ENCODE measurements at regions not wholly inside any gene's neighbourhood (a gene's known extent, or its start where the extent isn't known, plus 50 kb on each side); places are given as distances from the start of the nearest gene placed in this dataset.

GRCh38 chr21:28518630-28519029 lies 474.0 kb downstream of the LTN1 start:
- H3K4me3 ChIP-seq (ENCODE audit: insufficient read depth, low read length, poor library complexity, severe bottlenecking), result no peak overlapping the region
- no peaks in the 10 kb centered on the region for H3K27me3 ChIP-seq (ENCODE audit: low read length)
- no peaks in the 10 kb centered on the region for H3K9me2 ChIP-seq (replicated peaks; ENCODE audit: insufficient read depth, low read length)
- H3K9ac ChIP-seq (ENCODE audit: low read length), result no peak overlapping the region
- H2AFZ ChIP-seq (ENCODE audit: low read depth, low read length, severe bottlenecking), result peak overlapping the region; percentile 1
- H4K20me1 ChIP-seq (ENCODE audit: low read depth, low read length), result no peaks in the 10 kb centered on the region
- no peak overlapping the region for H3K27ac ChIP-seq (ENCODE audit: low read depth, low read length)
- no peaks in the 10 kb centered on the region for H3F3A ChIP-seq (ENCODE audit: insufficient read depth)
- TF ChIP-seq CTCF (IDR thresholded peaks at IDR 0.05; ENCODE audit: insufficient read depth, low read length, poor library complexity, severe bottlenecking) (no peak), EZH2phosphoT487 (conservative IDR thresholded peaks at IDR 0.05; ENCODE audit: low read length) (no peak)
- H3K36me3 ChIP-seq (ENCODE audit: low read length), result no peaks in the 10 kb centered on the region
- H3K79me2 ChIP-seq (ENCODE audit: insufficient read depth, low read length), result no peaks in the 10 kb centered on the region
- no peaks in the 10 kb centered on the region for H3K9me3 ChIP-seq (ENCODE audit: insufficient read depth, low read length)
- H3K4me2 ChIP-seq (ENCODE audit: low read depth, low read length, poor library complexity, severe bottlenecking), result no peak overlapping the region

- Histone ChIP-seq H3K9ac (ENCODE audit: low read length) (no peak overlapping the region), H4K20me1 (ENCODE audit: low read depth, low read length) (no peaks in the 10 kb centered on the region), H3K4me2 (ENCODE audit: low read depth, low read length, poor library complexity, severe bottlenecking) (peak overlapping the region; percentile 33), H3K9me3 (ENCODE audit: insufficient read depth, low read length) (no peaks in the 10 kb centered on the region), H3F3A (ENCODE audit: insufficient read depth) (no peaks in the 10 kb centered on the region), H3K36me3 (ENCODE audit: low read length) (no peaks in the 10 kb centered on the region), H3K9me2 (replicated peaks; ENCODE audit: insufficient read depth, low read length) (no peaks in the 10 kb centered on the region), H3K79me2 (ENCODE audit: insufficient read depth, low read length) (no peaks in the 10 kb centered on the region), H3K27me3 (ENCODE audit: low read length) (no peaks in the 10 kb centered on the region), H3K27ac (ENCODE audit: low read depth, low read length) (no peak overlapping the region), H2AFZ (ENCODE audit: low read depth, low read length, severe bottlenecking) (peak overlapping the region; percentile 73), H3K4me3 (ENCODE audit: insufficient read depth, low read length, poor library complexity, severe bottlenecking) (no peak overlapping the region)
- TF ChIP-seq EZH2phosphoT487 (conservative IDR thresholded peaks at IDR 0.05; ENCODE audit: low read length) (no peak), CTCF (IDR thresholded peaks at IDR 0.05; ENCODE audit: insufficient read depth, low read length, poor library complexity, severe bottlenecking) (peak; percentile 88)
Measured at GRCh38 chr21:28516991-28517592, 475.6 kb downstream of the LTN1 start.

GRCh38 chr21:28516021-28516420 lies 476.7 kb downstream of the LTN1 start:
- Histone ChIP-seq H3K79me2 (ENCODE audit: insufficient read depth, low read length) (no peaks in the 10 kb centered on the region), H3K27me3 (ENCODE audit: low read length) (no peaks in the 10 kb centered on the region), H3K9me3 (ENCODE audit: insufficient read depth, low read length) (no peaks in the 10 kb centered on the region), H3K4me3 (ENCODE audit: insufficient read depth, low read length, poor library complexity, severe bottlenecking) (no peak overlapping the region), H3K4me2 (ENCODE audit: low read depth, low read length, poor library complexity, severe bottlenecking) (no peak overlapping the region), H3K9ac (ENCODE audit: low read length) (no peak overlapping the region), H3K36me3 (ENCODE audit: low read length) (no peaks in the 10 kb centered on the region), H3K9me2 (replicated peaks; ENCODE audit: insufficient read depth, low read length) (no peaks in the 10 kb centered on the region), H4K20me1 (ENCODE audit: low read depth, low read length) (no peaks in the 10 kb centered on the region), H3K27ac (ENCODE audit: low read depth, low read length) (no peak overlapping the region), H2AFZ (ENCODE audit: low read depth, low read length, severe bottlenecking) (no peak overlapping the region), H3F3A (ENCODE audit: insufficient read depth) (no peaks in the 10 kb centered on the region)
- TF ChIP-seq EZH2phosphoT487 (conservative IDR thresholded peaks at IDR 0.05; ENCODE audit: low read length) (no peak), CTCF (IDR thresholded peaks at IDR 0.05; ENCODE audit: insufficient read depth, low read length, poor library complexity, severe bottlenecking) (no peak)
